CD4-positive, alpha-beta memory T cell (primary cell): ENCODE measurements at regions not wholly inside any gene's neighbourhood (a gene's known extent, or its start where the extent isn't known, plus 50 kb on each side); places are given as distances from the start of the nearest gene placed in this dataset.

Experiments
- CTCF ChIA-PET: fragments of 350-600 bp; sonication (Branson Sonifier 250); formaldehyde crosslinking; loops from one replicate; lab custom pipeline; 2021; ENCODE audit warnings: inconsistent platforms; ENCODE audit not compliant: partially characterized antibody; lab: Charles Lee
- POLR2A ChIA-PET: fragments of 350-600 bp; sonication (Branson Sonifier 250); formaldehyde crosslinking; loops from one replicate; lab custom pipeline; 2021; ENCODE audit not compliant: partially characterized antibody; lab: Charles Lee
- DNase-seq, 5 donors: peaks; one replicate each; pipeline versions ENCODE4 v3.0.0 to v3.0.0-alpha.2; 2020 to 2022; ENCODE audit warnings: mixed read lengths in 1 of 5
- H3K27ac ChIP-seq: one replicate; pipeline ENCODE4 v1.7.0; 2013; ENCODE audit warnings: low read depth, low read length
- H3K27me3 ChIP-seq: 2 replicates; pipeline ENCODE4 v1.7.0; 2013; ENCODE audit warnings: mild to moderate bottlenecking, low read length, moderate library complexity; ENCODE audit not compliant: insufficient read depth
- H3K36me3 ChIP-seq: 2 replicates; pipeline ENCODE4 v1.7.0; 2013; ENCODE audit warnings: mild to moderate bottlenecking, low read length, moderate library complexity; ENCODE audit not compliant: insufficient read depth
- H3K4me1 ChIP-seq: 2 replicates; pipeline ENCODE4 v1.7.0; 2013; ENCODE audit warnings: mild to moderate bottlenecking, low read length, moderate library complexity; ENCODE audit not compliant: insufficient read depth
- H3K4me3 ChIP-seq, 2 donors: one replicate each; pipeline ENCODE4 v1.7.0; 2013; ENCODE audit warnings: low read length in 2 of 2, mild to moderate bottlenecking in 1 of 2
- H3K9me3 ChIP-seq, 2 donors: one replicate each; pipeline ENCODE4 v1.7.0; 2013; ENCODE audit warnings: low read length in 2 of 2, control low read depth in 1 of 2; ENCODE audit not compliant: control insufficient read depth in 1 of 2
- H3K27ac Mint-ChIP-seq, 7 donors: one replicate each; pipeline ENCODE4 v1.8.0; 2020 to 2021; ENCODE audit warnings: mixed read lengths in 7 of 7, mild to moderate bottlenecking in 6 of 7, inconsistent platforms in 3 of 7, moderate library complexity in 3 of 7
- H3K27me3 Mint-ChIP-seq, 2 donors: one replicate each; pipeline ENCODE4 v1.8.0; 2020 to 2021; ENCODE audit warnings: mixed read lengths in 2 of 2
- H3K36me3 Mint-ChIP-seq, 2 donors: one replicate each; pipeline ENCODE4 v1.8.0; 2020 to 2021; ENCODE audit warnings: mixed read lengths in 2 of 2, inconsistent platforms in 1 of 2, mild to moderate bottlenecking in 1 of 2
- H3K4me1 Mint-ChIP-seq, 4 donors: one replicate each; pipeline ENCODE4 v1.8.0; 2020 to 2021; ENCODE audit warnings: mixed read lengths in 4 of 4, mild to moderate bottlenecking in 1 of 4
- H3K4me3 Mint-ChIP-seq, 8 donors: one replicate each; pipeline ENCODE4 v1.8.0; 2020 to 2021; ENCODE audit warnings: mixed read lengths in 8 of 8, mild to moderate bottlenecking in 7 of 8, moderate library complexity in 6 of 8, inconsistent platforms in 3 of 8
- H3K9me3 Mint-ChIP-seq, 8 donors: one replicate each; pipeline ENCODE4 v1.8.0; 2020 to 2021; ENCODE audit warnings: mixed read lengths in 8 of 8, mild to moderate bottlenecking in 5 of 8, inconsistent platforms in 3 of 8, moderate library complexity in 1 of 8
- intact Hi-C: fragments of 100-400 bp; cut with micrococcal nuclease; formaldehyde crosslinking; loops from one replicate; pipeline ENCODE4 v1.15.1; 2023

DNA sequence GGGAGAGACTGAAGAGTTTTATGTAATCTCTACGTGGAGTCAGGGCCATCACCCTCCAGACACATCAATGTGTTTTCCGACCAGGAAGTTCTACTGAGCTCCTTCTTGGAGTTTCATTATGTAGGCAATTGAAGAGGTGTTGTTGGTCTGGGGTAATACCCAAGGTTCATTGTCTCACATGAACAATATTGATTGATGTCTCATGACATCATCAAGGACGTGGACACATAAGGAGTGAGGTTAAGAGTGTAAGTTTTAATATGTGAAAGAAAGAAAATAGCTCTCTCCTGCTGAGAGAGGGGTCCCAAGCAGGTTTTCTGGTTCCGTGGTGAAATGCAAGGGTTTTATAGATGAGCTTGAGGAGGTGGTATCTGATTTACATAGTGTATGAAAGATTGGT, 280.7 kb upstream of the MIR17HG start:
- no peaks in the 10 kb centered on the region for H3K4me1 ChIP-seq
- no peaks in the 10 kb centered on the region for H3K9me3 ChIP-seq
- intact Hi-C loops: no loop called here
- ChIA-PET POLR2A (no interaction called here), CTCF (no interaction called here)
- H3K27me3 ChIP-seq: no peaks in the 10 kb centered on the region
- H3K27ac ChIP-seq: no peak overlapping the region
- H3K4me1 Mint-ChIP-seq: no peaks in the 10 kb centered on the region
- H3K36me3 ChIP-seq: no peaks in the 10 kb centered on the region
- no peak overlapping the region for H3K4me3 Mint-ChIP-seq
- H3K27me3 Mint-ChIP-seq: no peaks in the 10 kb centered on the region
- H3K4me3 ChIP-seq: no peak overlapping the region
- DNase-seq: no peak
- H3K9me3 Mint-ChIP-seq: peaks cover 0 to 4% (median 1%) of the 10 kb centered on the region in 8 donors
- H3K27ac Mint-ChIP-seq: no peak overlapping the region
- H3K36me3 Mint-ChIP-seq: no peaks in the 10 kb centered on the region

DNA sequence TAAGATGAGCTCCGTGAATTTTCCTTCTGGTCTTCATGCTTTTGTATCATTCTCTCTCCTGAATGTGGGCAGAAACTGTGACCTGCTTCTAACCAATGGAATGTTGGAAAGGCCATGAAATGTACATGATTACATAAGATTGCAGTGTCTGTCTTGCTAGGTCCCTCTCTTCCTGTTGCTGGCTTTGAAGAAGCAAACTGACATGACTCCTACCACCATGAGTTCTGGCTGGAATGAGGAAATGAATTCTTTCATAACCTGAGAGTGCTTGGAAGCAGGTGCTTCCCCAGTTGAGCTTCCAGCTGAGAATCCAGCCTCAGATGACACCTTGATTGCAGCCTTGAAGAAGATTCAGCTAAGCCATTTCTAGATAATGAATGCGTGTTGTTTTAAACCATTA, 275.0 kb upstream of the MIR17HG start:
- ChIA-PET POLR2A (no interaction called here), CTCF (no interaction called here)
- DNase-seq: no peak
- no peaks in the 10 kb centered on the region for H3K4me1 ChIP-seq
- Mint-ChIP-seq H3K4me1 (no peaks in the 10 kb centered on the region), H3K36me3 (no peaks in the 10 kb centered on the region), H3K4me3 (no peak overlapping the region), H3K9me3 (peaks cover 0 to 6% (median 0%) of the 10 kb centered on the region in 8 donors), H3K27me3 (peaks cover 0 to 1% of the 10 kb centered on the region in 2 donors), H3K27ac (no peak overlapping the region)
- no peaks in the 10 kb centered on the region for H3K9me3 ChIP-seq
- no peak overlapping the region for H3K27ac ChIP-seq
- no peaks in the 10 kb centered on the region for H3K27me3 ChIP-seq
- H3K36me3 ChIP-seq: no peaks in the 10 kb centered on the region
- intact Hi-C loops: no loop called here
- H3K4me3 ChIP-seq: no peak overlapping the region

DNA sequence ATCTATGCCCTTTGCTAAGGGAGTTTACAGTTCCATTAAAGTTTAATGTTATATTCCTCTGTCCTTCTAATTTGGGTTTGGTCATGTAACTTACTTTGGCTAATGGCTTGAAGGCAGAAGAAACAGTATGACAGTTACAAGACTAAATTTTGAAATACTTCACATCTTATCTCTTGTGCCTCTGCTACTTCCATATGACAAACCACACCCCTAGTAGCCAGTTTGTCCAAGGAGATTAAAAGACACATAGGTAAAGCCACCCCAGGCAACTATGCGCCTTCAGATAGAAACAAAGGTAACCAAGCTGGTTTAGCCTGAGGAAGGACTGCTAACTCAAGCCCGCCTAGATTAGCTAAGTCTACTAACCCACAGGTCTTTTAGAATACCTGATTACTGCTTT, 273.4 kb upstream of the MIR17HG start:
- ChIA-PET POLR2A (no interaction called here), CTCF (no interaction called here)
- H3K4me3 ChIP-seq: no peak overlapping the region
- Mint-ChIP-seq H3K27me3 (peaks cover 0 to 1% of the 10 kb centered on the region in 2 donors), H3K9me3 (peaks cover 0 to 6% (median 0%) of the 10 kb centered on the region in 8 donors), H3K4me3 (no peak overlapping the region), H3K36me3 (no peaks in the 10 kb centered on the region), H3K4me1 (no peaks in the 10 kb centered on the region), H3K27ac (no peak overlapping the region)
- no peak overlapping the region for H3K27ac ChIP-seq
- no peaks in the 10 kb centered on the region for H3K36me3 ChIP-seq
- H3K4me1 ChIP-seq: no peaks in the 10 kb centered on the region
- intact Hi-C loops: no loop called here
- no peaks in the 10 kb centered on the region for H3K9me3 ChIP-seq
- no peak for DNase-seq
- no peaks in the 10 kb centered on the region for H3K27me3 ChIP-seq

DNA sequence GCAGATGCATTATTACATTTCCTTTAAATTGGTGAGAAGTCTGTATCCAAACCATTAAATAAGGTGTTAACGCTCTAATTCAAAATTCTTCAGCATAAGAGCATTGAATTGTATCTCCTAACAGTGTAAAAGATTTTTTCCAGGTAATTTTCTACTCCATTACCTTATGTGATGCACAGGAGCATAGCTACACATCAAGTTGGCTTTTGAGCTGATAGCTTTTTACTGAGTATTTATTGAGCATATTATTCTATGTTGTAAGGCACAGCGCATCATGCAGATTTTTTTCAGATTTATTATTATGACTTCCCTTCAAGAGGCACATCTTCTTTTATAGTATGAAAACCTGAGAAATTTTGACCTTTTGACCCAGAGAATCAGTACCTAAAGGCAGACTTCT, 270.7 kb upstream of the MIR17HG start:
- intact Hi-C loops: no loop called here
- no peaks in the 10 kb centered on the region for H3K36me3 ChIP-seq
- H3K4me3 ChIP-seq: no peak overlapping the region
- Mint-ChIP-seq H3K36me3 (no peaks in the 10 kb centered on the region), H3K27me3 (peaks cover 0 to 6% of the 10 kb centered on the region in 2 donors), H3K27ac (no peak overlapping the region), H3K4me1 (no peaks in the 10 kb centered on the region), H3K4me3 (no peak overlapping the region), H3K9me3 (peaks cover 0 to 6% (median 1%) of the 10 kb centered on the region in 8 donors)
- DNase-seq: no peak
- no peaks in the 10 kb centered on the region for H3K9me3 ChIP-seq
- H3K27ac ChIP-seq: no peak overlapping the region
- POLR2A ChIA-PET: no interaction called here
- no peaks in the 10 kb centered on the region for H3K27me3 ChIP-seq
- H3K4me1 ChIP-seq: no peaks in the 10 kb centered on the region
- CTCF ChIA-PET: no interaction called here

DNA sequence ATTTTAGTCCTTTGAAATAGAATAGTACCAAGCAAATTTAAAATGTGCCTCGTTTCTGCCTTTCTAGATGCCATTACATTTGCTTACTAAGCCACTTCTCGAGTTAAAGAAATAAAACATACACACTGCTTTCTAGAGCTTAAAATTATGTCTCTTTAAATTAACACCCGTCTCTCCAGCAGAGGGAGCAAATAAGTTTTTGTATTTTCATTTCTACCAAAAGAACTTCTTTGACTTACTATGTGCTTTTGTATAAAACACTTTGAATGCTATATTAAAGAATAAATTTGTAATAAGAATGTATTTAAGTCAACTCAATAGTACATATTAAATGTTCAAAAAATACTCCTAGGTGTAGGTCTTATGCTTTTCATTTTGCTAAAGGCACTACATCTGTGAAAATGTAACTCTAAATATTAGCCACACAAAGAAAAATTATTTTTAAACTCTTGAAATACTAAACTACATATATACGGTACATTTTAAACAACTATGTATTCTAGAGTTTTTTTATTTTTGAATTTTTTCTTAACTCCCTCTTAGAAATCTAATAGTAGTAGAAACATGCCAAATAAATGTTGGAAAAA, 269.3 kb upstream of the MIR17HG start:
- Mint-ChIP-seq H3K27ac (no peak overlapping the region), H3K9me3 (peaks cover 0 to 2% (median 0%) of the 10 kb centered on the region in 8 donors), H3K4me3 (no peak overlapping the region), H3K27me3 (peaks cover 0 to 6% of the 10 kb centered on the region in 2 donors), H3K36me3 (no peaks in the 10 kb centered on the region), H3K4me1 (no peaks in the 10 kb centered on the region)
- ChIA-PET POLR2A (no interaction called here), CTCF (no interaction called here)
- Histone ChIP-seq H3K27me3 (no peaks in the 10 kb centered on the region), H3K9me3 (no peaks in the 10 kb centered on the region), H3K4me1 (no peaks in the 10 kb centered on the region), H3K27ac (no peak overlapping the region), H3K36me3 (no peaks in the 10 kb centered on the region), H3K4me3 (no peak overlapping the region)
- intact Hi-C loops: no loop called here
- DNase-seq: no peak

DNA sequence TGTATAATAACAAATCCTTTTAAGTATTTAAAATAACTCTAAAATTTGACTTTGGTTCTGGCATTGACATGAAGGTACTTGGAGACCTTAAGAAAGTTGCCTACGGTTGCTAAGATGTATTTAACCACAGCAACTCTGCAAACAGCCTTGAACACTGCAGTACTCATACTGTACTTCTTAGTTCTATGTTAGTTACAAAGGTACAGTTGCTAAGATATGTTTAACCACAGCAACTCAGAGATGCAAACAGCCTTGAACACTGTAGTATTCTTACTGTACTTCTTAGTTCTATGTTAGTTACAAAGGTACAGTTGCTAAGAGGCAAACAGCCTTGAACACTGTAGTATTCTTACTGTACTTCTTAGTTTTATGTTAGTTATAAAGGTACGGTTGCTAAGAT, 268.3 kb upstream of the MIR17HG start:
- DNase-seq: no peak
- no peak overlapping the region for H3K4me3 Mint-ChIP-seq
- ChIA-PET POLR2A (no interaction called here), CTCF (no interaction called here)
- peaks cover 0 to 6% of the 10 kb centered on the region in 2 donors for H3K27me3 Mint-ChIP-seq
- Histone ChIP-seq H3K9me3 (no peaks in the 10 kb centered on the region), H3K4me1 (no peaks in the 10 kb centered on the region), H3K27me3 (no peaks in the 10 kb centered on the region), H3K27ac (no peak overlapping the region), H3K4me3 (no peak overlapping the region), H3K36me3 (no peaks in the 10 kb centered on the region)
- no peaks in the 10 kb centered on the region for H3K36me3 Mint-ChIP-seq
- H3K27ac Mint-ChIP-seq: no peak overlapping the region
- no peaks in the 10 kb centered on the region for H3K4me1 Mint-ChIP-seq
- peaks cover 0 to 2% (median 0%) of the 10 kb centered on the region in 8 donors for H3K9me3 Mint-ChIP-seq
- intact Hi-C loops: no loop called here

DNA sequence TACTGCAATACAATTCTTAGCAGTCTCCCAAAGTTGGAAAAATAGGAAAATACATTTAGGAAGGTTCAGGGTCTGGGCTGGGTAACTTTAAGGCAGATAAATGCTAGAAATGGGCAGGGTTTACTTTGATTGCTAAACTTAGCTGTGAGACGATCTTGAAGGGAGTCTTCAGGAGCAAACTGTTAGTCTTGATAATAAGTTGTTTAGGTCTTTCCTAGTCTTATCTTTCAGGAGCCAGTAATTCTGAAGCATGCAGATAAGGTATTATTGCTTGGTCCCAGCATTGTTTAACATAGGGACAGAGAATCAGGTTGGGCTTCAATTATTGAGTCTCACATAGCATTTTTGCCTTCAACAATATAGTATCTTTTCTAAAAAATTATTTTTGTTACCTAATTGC, 262.4 kb upstream of the MIR17HG start:
- ChIA-PET CTCF (no interaction called here), POLR2A (no interaction called here)
- H3K27ac ChIP-seq: no peak overlapping the region
- no peaks in the 10 kb centered on the region for H3K4me1 ChIP-seq
- H3K4me3 ChIP-seq: no peak overlapping the region
- no peak overlapping the region for H3K27ac Mint-ChIP-seq
- H3K4me1 Mint-ChIP-seq: no peaks in the 10 kb centered on the region
- H3K4me3 Mint-ChIP-seq: no peak overlapping the region
- H3K27me3 ChIP-seq: no peaks in the 10 kb centered on the region
- peaks cover 0 to 2% (median 0%) of the 10 kb centered on the region in 8 donors for H3K9me3 Mint-ChIP-seq
- H3K27me3 Mint-ChIP-seq: peaks cover 0 to 2% of the 10 kb centered on the region in 2 donors
- H3K36me3 ChIP-seq: no peaks in the 10 kb centered on the region
- intact Hi-C loops: no loop called here
- DNase-seq: no peak
- H3K9me3 ChIP-seq: no peaks in the 10 kb centered on the region
- no peaks in the 10 kb centered on the region for H3K36me3 Mint-ChIP-seq
